GM19468 (cell line): ENCODE measurements at regions not wholly inside any gene's neighbourhood (a gene's known extent, or its start where the extent isn't known, plus 50 kb on each side); places are given as distances from the start of the nearest gene placed in this dataset.

ENCODE experiments used
- ATAC-seq: cut with Tn5 transposase; IDR thresholded peaks from one replicate; pipeline ENCODE4 v1.9.1; 2021; ENCODE audit warnings: mild to moderate bottlenecking, moderate library complexity, moderate number of reproducible peaks; ENCODE audit not compliant: unreplicated experiment; ENCODE audit errors: extremely low read depth

- no peak for ATAC-seq
These were observed 59.7 kb upstream of the TNRC6C start for GRCh38 chr17:77898521-77899434.

GRCh38 chr17:77899498-77899897 lies 59.0 kb upstream of the TNRC6C start:
- ATAC-seq: no peak

DNA sequence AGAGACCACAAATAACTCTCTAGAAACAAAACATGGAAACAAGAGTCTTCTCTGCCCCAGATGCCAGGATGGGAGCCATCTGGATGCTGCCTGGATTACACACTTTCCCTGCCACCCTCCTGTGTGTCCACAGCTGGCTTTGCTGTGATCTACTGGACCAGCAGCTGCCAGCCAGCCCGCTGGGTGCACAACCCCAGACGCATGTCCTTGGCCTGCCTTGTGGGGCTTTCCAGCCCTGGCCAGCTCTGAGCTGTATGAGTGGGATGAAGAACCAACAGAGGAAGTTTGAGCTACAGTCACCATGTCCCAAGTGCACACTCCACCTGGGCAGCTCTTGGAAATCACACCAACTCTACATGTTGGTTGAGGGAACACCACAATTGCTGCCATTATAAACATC lies 57.0 kb upstream of the TNRC6C start:
- no peak for ATAC-seq

- ATAC-seq: no peak
These were observed 53.2 kb upstream of the TNRC6C start for GRCh38 chr17:77905266-77905665.

GRCh38 chr17:77905766-77906165 lies 52.7 kb upstream of the TNRC6C start:
- no peak for ATAC-seq

DNA sequence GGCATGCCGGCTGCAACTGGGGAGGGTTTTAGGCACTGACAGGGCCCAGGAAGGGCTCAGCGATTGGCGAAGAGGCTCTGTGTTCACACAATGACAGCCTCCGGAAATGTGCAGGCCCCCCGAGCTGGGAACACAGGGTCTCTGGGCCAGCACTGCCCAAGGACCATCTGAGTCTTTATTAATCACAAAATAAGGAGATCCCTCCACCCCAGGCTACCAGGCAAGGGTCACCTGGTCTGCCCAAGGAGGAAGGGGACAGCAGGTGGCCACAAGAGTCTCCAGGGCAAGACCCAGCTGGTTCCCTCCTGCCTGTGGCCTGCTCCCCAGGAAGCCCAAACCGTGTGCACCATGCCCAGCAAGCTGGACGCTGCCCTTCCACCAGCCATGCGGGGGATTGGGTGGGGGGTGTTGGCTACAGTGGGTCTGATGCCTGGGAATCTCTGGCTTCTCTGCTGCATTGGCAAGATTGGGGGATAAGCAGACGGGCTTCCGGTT lies 52.1 kb upstream of the TNRC6C start:
- ATAC-seq: no peak

GRCh38 chr17:77907497-77908461 lies 50.7 kb upstream of the TNRC6C start:
- no peak for ATAC-seq

DNA sequence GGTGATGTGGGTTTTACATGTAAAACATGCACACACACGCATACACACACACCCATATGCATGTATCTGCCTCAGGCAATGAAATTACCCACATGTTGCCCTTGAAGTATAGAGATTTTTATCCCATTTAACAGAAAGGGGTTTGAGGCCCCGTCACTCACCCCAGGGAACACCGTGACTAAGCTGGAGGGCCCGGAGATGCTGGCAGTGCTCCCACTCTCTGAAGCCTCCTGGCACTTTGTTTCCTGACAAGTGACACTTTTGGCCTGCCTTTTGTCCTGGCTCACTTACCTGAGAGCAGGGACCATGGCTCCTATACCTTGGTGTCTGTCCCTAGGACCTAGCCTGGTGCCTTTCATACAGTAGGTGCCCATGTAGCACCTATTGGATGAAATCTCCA lies 50.0 kb upstream of the TNRC6C start:
- ATAC-seq: no peak
